ENCODE measurements at regions not wholly inside any gene's neighbourhood (a gene's known extent, or its start where the extent isn't known, plus 50 kb on each side); places are given as distances from the start of the nearest gene placed in this dataset.

GRCh38 chr2:88834376-88834775, 142.9 kb downstream of the RPIA start:
- TF ChIP-seq CTCF (IDR thresholded peaks at IDR 0.05) (no peak), POLR2A (IDR thresholded peaks at IDR 0.05) (no peak)
